Gastroesophageal sphincter (tissue), 4 donors: ENCODE measurements at regions not wholly inside any gene's neighbourhood (a gene's known extent, or its start where the extent isn't known, plus 50 kb on each side); places are given as distances from the start of the nearest gene placed in this dataset.

Experiments used
- ATAC-seq: fragments of 150-250 bp; one replicate; pipeline ENCODE4 v1.9.1; 2016; ENCODE audit warnings: mild to moderate bottlenecking, moderate library complexity
- H3K27ac ChIP-seq, 4 donors: fragments of 200-600 bp; sonication (generic) in 3 of 4; 1 replicate in 3 of 4; 2 replicates in 1 of 4; pipeline ENCODE4 v1.5.1; 2016 to 2019
- H3K27me3 ChIP-seq: fragments of 200-600 bp; sonication (generic); one replicate; pipeline ENCODE4 v1.5.1; 2019
- H3K36me3 ChIP-seq, 2 donors: fragments of 200-600 bp; sonication (generic); one replicate each; pipeline ENCODE4 v1.5.1; 2019; ENCODE audit warnings: control low read depth in 1 of 2
- H3K4me1 ChIP-seq, 3 donors: fragments of 200-600 bp; sonication (generic); 1 replicate in 2 of 3; 2 replicates in 1 of 3; pipeline ENCODE4 v1.5.1; 2016 to 2019; ENCODE audit warnings: control low read depth in 2 of 3
- H3K4me3 ChIP-seq, 2 donors: fragments of 200-600 bp; sonication (generic); one replicate each; pipeline ENCODE4 v1.5.1; 2019; ENCODE audit warnings: mild to moderate bottlenecking in 1 of 2, moderate library complexity in 1 of 2
- H3K9me3 ChIP-seq, 3 donors: fragments of 200-600 bp; sonication (generic); one replicate each; pipeline ENCODE4 v1.5.1; 2017 to 2019; ENCODE audit warnings: control low read depth in 2 of 3
- EP300 ChIP-seq: sonication (generic); formaldehyde crosslinking; IDR thresholded peaks from one replicate; pipeline ENCODE4 v1.6.1; 2017; ENCODE audit warnings: antibody characterized with exemption, mild to moderate bottlenecking
- POLR2A ChIP-seq, 2 donors: fragments of 450-650 bp; IDR thresholded peaks; one replicate each; pipeline ENCODE4 v1.6.1; 2017; ENCODE audit warnings: antibody characterized with exemption in 2 of 2, mild to moderate bottlenecking in 2 of 2, moderate library complexity in 1 of 2
- POLR2AphosphoS5 ChIP-seq: sonication (generic); formaldehyde crosslinking; IDR thresholded peaks from one replicate; pipeline ENCODE4 v1.6.1; 2017; ENCODE audit warnings: antibody characterized with exemption
- WGBS, 2 donors: methylation state at CpG; one replicate each; pipeline ENCODE4 v1.1.5; 2018; ENCODE audit warnings: low coverage in 1 of 2; 5-methylcytosine and 5-hydroxymethylcytosine counted together
- TF ChIP-seq, protein P1 (sequence below), 4 experiments: fragments of 200-600 bp in 2 of 4; fragments of 450-650 bp in 2 of 4; sonication (generic) in 1 of 4; IDR thresholded peaks; one replicate each; pipeline ENCODE4 v1.5.1; 2017 to 2019; ENCODE audit warnings: antibody characterized with exemption in 4 of 4, mild to moderate bottlenecking in 2 of 4, moderate library complexity in 2 of 4

DNA sequence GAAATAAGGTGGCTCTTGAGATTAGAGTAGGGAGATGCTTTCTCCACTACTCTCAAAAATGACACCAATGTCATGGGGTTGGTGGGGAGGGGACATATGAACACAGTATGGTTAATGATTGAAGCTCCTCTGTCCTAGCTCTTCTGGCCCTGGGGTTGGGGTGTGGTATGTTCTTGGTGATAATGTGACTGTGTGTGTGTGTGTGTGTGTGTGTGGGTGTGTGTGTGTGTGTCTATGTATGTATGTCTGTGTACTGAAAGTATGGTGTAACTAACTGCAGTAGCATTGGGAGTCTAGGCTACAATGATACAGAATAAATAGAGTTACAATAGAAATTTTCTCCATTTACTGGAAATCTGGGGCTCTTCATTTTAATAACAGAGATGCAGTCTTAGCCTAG, 121.0 kb upstream of the CD180 start:
- no peak for ATAC-seq
- H3K27me3 ChIP-seq, result no peaks in the 10 kb centered on the region
- no peak overlapping the region for H3K27ac ChIP-seq
- no peak overlapping the region for H3K4me3 ChIP-seq
- H3K9me3 ChIP-seq, result no peaks in the 10 kb centered on the region
- no peaks in the 10 kb centered on the region for H3K36me3 ChIP-seq
- TF ChIP-seq POLR2A (IDR thresholded peaks at IDR 0.05) (no peak), EP300 (no peak), POLR2AphosphoS5 (no peak)
- TF ChIP-seq, protein P1, sequence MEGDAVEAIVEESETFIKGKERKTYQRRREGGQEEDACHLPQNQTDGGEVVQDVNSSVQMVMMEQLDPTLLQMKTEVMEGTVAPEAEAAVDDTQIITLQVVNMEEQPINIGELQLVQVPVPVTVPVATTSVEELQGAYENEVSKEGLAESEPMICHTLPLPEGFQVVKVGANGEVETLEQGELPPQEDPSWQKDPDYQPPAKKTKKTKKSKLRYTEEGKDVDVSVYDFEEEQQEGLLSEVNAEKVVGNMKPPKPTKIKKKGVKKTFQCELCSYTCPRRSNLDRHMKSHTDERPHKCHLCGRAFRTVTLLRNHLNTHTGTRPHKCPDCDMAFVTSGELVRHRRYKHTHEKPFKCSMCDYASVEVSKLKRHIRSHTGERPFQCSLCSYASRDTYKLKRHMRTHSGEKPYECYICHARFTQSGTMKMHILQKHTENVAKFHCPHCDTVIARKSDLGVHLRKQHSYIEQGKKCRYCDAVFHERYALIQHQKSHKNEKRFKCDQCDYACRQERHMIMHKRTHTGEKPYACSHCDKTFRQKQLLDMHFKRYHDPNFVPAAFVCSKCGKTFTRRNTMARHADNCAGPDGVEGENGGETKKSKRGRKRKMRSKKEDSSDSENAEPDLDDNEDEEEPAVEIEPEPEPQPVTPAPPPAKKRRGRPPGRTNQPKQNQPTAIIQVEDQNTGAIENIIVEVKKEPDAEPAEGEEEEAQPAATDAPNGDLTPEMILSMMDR (IDR thresholded peaks at IDR 0.05), result no peak
- no peaks in the 10 kb centered on the region for H3K4me1 ChIP-seq

DNA sequence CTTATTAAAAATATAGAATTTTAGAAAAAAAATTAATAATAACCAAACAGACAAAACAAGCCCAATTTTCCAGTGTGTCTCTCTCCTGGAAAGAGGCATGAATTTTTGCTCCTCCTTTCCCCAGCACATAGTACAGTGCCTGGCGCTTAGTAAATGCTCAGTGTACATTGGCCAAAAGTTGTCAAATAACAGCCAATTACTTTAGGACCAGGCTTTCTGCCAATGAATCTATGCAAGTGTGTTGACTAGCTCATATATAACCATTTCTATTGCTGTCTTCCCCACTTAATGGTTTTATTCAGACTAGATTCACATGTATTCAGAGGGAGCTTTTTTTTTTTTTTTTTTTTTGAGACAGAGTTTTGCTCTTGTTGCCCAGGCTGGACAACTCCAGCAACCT, 120.1 kb upstream of the CD180 start:
- no peak overlapping the region for H3K27ac ChIP-seq
- no peaks in the 10 kb centered on the region for H3K9me3 ChIP-seq
- WGBS, 2 donors, result 90 to 100% methylated on average over 1 of the region's 1 CpG
- H3K4me3 ChIP-seq, result no peak overlapping the region
- no peak for TF ChIP-seq POLR2A (IDR thresholded peaks at IDR 0.05)
- TF ChIP-seq, protein P1 (IDR thresholded peaks at IDR 0.05), result no peak
- no peak for TF ChIP-seq EP300
- TF ChIP-seq POLR2AphosphoS5, result no peak
- no peaks in the 10 kb centered on the region for H3K27me3 ChIP-seq
- no peak for ATAC-seq
- no peaks in the 10 kb centered on the region for H3K4me1 ChIP-seq
- no peaks in the 10 kb centered on the region for H3K36me3 ChIP-seq

DNA sequence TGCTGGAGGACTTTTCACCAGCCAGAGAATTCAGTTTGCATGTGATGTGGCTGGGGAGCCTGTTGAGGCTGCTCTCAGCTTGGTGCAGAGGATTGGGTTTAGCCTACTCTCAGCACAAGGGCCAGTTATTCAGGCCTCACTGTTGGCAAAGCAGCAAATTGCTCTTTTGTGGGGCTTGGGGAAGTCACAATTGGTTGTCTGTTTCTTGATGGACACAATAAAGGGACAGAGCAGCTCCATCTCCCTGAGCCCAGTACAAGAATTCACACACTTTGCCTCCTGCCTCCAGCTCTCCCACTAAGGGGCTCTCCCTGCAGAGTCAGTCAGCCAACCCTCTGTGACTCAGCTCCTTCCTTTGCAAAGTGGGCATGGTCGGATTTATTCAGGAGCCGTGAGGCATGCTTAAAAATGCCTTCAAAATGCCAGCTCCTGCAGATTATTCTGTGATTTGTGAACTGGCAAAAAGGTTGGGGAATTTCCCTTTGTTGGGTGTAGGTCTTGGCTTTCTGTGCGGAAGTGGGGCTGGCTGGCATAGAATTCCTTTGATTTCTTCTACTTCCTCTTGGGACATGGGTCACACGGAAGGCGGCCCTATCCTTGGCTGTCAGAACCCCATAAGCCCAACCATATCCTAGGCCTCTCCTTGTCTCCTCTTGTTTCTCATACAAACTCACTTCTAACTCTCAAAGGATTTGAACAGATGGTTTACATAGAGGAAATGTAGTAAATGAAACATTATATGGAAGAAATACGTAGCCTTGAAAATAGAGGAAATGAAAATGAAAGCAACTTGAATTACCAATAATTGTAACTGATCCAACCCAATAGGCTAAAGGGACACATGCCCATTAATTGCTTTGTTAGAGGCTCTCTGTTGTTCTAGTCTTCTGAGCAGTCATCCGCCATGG, 118.7 kb upstream of the CD180 start:
- no peaks in the 10 kb centered on the region for H3K4me1 ChIP-seq
- no peaks in the 10 kb centered on the region for H3K9me3 ChIP-seq
- H3K27me3 ChIP-seq, result no peaks in the 10 kb centered on the region
- no peak overlapping the region for H3K4me3 ChIP-seq
- ATAC-seq, result peak; percentile 52
- WGBS, 2 donors, result 67 to 91% methylated on average over 2 of the region's 7 CpGs
- TF ChIP-seq EP300 (no peak), POLR2A (IDR thresholded peaks at IDR 0.05) (no peak)
- TF ChIP-seq, protein P1 (IDR thresholded peaks at IDR 0.05), result no peak
- H3K36me3 ChIP-seq, result no peaks in the 10 kb centered on the region
- peak overlapping the region in 3 of 4 donors; percentile 7 to 46 (median 39) for H3K27ac ChIP-seq

DNA sequence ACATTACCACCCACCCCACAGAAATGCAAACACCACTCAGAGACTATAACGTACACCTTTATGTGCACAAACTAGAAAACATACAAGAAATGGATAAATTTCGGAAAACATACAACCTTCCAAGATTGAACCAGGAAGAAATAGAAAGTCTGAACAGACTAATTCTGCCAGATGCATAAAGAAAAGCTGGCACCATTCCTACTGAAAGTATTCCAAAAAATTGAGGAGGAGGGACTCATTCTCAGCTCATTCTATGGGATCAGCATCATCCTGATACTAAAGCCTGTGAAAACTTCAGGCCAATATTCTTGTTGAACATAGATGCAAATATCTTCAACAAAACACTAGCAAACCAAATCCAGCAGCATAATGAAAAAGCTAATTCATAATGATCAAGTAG, 115.1 kb upstream of the CD180 start:
- no peak for ATAC-seq
- Histone ChIP-seq H3K4me1 (peaks cover 0 to 9% (median 0%) of the 10 kb centered on the region in 3 donors), H3K27ac (no peak overlapping the region), H3K27me3 (no peaks in the 10 kb centered on the region), H3K9me3 (no peaks in the 10 kb centered on the region), H3K36me3 (no peaks in the 10 kb centered on the region), H3K4me3 (no peak overlapping the region)
- 92 to 96% methylated on average over 2 of the region's 2 CpGs for WGBS, 2 donors
- TF ChIP-seq, protein P1 (IDR thresholded peaks at IDR 0.05), result no peak
- TF ChIP-seq POLR2AphosphoS5, result no peak
- TF ChIP-seq EP300, result no peak
- TF ChIP-seq POLR2A (IDR thresholded peaks at IDR 0.05), result no peak

DNA sequence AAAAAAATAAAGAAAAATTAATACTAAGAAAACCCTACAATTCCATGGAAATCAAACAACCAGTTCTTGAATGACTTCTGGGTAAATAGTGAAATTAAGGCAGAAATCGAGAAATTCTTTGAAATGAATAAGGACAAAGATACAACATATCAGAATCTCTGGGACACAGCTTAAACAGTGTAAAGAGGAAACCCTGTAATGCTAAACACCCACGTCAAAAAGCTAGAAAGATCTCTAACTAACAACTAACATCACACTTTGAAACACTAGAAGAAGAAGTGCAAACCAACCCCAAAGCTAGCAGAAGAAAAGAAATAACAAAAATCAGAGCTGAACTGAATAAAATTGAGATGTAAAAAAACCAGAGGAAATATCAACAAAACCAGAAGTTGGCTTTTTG, 114.6 kb upstream of the CD180 start:
- Histone ChIP-seq H3K9me3 (no peaks in the 10 kb centered on the region), H3K4me1 (peaks cover 0 to 14% (median 3%) of the 10 kb centered on the region in 3 donors), H3K27ac (no peak overlapping the region), H3K4me3 (no peak overlapping the region), H3K27me3 (no peaks in the 10 kb centered on the region), H3K36me3 (no peaks in the 10 kb centered on the region)
- no peak for TF ChIP-seq POLR2AphosphoS5
- TF ChIP-seq POLR2A (IDR thresholded peaks at IDR 0.05), result no peak
- TF ChIP-seq EP300, result no peak
- TF ChIP-seq, protein P1 (IDR thresholded peaks at IDR 0.05), result no peak
- no peak for ATAC-seq
- 69 to 80% methylated on average over 1 to 2 of the region's 2 CpGs for WGBS, 2 donors
